NOMO-1 treated with dmso at 0.1 percent for 144 hours (cell line): ENCODE measurements at regions not wholly inside any gene's neighbourhood (a gene's known extent, or its start where the extent isn't known, plus 50 kb on each side); places are given as distances from the start of the nearest gene placed in this dataset.
"Not testable (repeated sequence)": the region's sequence is repeated elsewhere in the genome, so short reads cannot be mapped to it uniquely, and the experiment has no call there.

ENCODE experiments used
- DNase-seq: peaks from one replicate; lab custom pipeline; 2025; ENCODE audit not compliant: unreplicated experiment; lab: John Stamatoyannopoulos, UW

GRCh38 chr1:229710746-229711145 lies 84.7 kb downstream of the URB2 start:
- no peak for DNase-seq

GRCh38 chr1:229714306-229714705 lies 88.3 kb downstream of the URB2 start:
- DNase-seq: no peak

- no peak for DNase-seq
Measured at GRCh38 chr1:229714964-229715603, 89.0 kb downstream of the URB2 start.

GRCh38 chr1:229716069-229716468 lies 90.0 kb downstream of the URB2 start:
- DNase-seq: no peak

GRCh38 chr1:229716704-229717103 lies 90.7 kb downstream of the URB2 start:
- no peak for DNase-seq

- DNase-seq: no peak
Measured at GRCh38 chr1:229717786-229718576, 91.9 kb downstream of the URB2 start.

GRCh38 chr1:229726061-229726460 lies 100.0 kb downstream of the URB2 start:
- DNase-seq: no peak

GRCh38 chr1:229729916-229730315 lies 103.9 kb downstream of the URB2 start:
- no peak for DNase-seq

GRCh38 chr1:229730573-229730972 lies 104.5 kb downstream of the URB2 start:
- DNase-seq: no peak

GRCh38 chr1:229732061-229732460 lies 106.0 kb downstream of the URB2 start:
- no peak for DNase-seq

GRCh38 chr1:229736376-229736775 lies 110.3 kb downstream of the URB2 start:
- no peak for DNase-seq

- not testable (repeated sequence) for DNase-seq
Measured at GRCh38 chr1:229742614-229743013, 116.6 kb downstream of the URB2 start.

- no peak for DNase-seq
Measured at GRCh38 chr1:229749992-229750391, 123.9 kb downstream of the URB2 start.

- DNase-seq: no peak
Measured at GRCh38 chr1:229751610-229752009, 125.6 kb downstream of the URB2 start.

- no peak for DNase-seq
Measured at GRCh38 chr1:229752679-229753078, 126.6 kb downstream of the URB2 start.

GRCh38 chr1:229753764-229754551 lies 127.9 kb downstream of the URB2 start:
- no peak for DNase-seq

- no peak for DNase-seq
Measured at GRCh38 chr1:229756666-229757065, 130.6 kb downstream of the URB2 start.

GRCh38 chr1:229757226-229757625 lies 131.2 kb downstream of the URB2 start:
- no peak for DNase-seq

GRCh38 chr1:229758101-229759036 lies 132.3 kb downstream of the URB2 start:
- no peak for DNase-seq

GRCh38 chr1:229759037-229759435 lies 133.0 kb downstream of the URB2 start:
- DNase-seq: no peak

- no peak for DNase-seq
Measured at GRCh38 chr1:229759586-229759985, 133.5 kb downstream of the URB2 start.
